Thyroid gland (tissue), 4 donors: ENCODE measurements at regions not wholly inside any gene's neighbourhood (a gene's known extent, or its start where the extent isn't known, plus 50 kb on each side); places are given as distances from the start of the nearest gene placed in this dataset.

Experiments used
- DNase-seq, 2 donors: peaks; one replicate each; pipeline ENCODE4 v3.0.0-alpha.2; 2019
- H3K27ac ChIP-seq, 3 donors: fragments of 200-600 bp; sonication (generic); 1 replicate in 2 of 3; 2 replicates in 1 of 3; pipeline ENCODE4 v1.5.1; 2016 to 2019; ENCODE audit warnings: mild to moderate bottlenecking in 1 of 3, moderate library complexity in 1 of 3
- H3K27me3 ChIP-seq: fragments of 200-600 bp; sonication (generic); one replicate; pipeline ENCODE4 v1.5.1; 2019
- H3K36me3 ChIP-seq, 2 donors: fragments of 200-600 bp; sonication (generic); one replicate each; pipeline ENCODE4 v1.5.1; 2016 to 2019
- H3K4me1 ChIP-seq, 2 donors: fragments of 200-600 bp; sonication (generic); one replicate each; pipeline ENCODE4 v1.5.1; 2017 to 2019
- H3K4me3 ChIP-seq, 3 donors: fragments of 200-600 bp; sonication (generic); replicated peaks in 1 of 3; 1 replicate in 2 of 3; 2 replicates in 1 of 3; pipeline ENCODE4 v1.5.1; 2016; ENCODE audit warnings: mild to moderate bottlenecking in 1 of 3
- H3K9me3 ChIP-seq: fragments of 200-600 bp; sonication (generic); one replicate; pipeline ENCODE4 v1.5.1; 2017
- CTCF ChIP-seq, 6 experiments: fragments of 200-600 bp in 3 of 6; fragments of 450-650 bp in 3 of 6; sonication (generic) in 3 of 6; IDR thresholded peaks; one replicate each; pipeline ENCODE4 v1.5.1; 2016 to 2019; ENCODE audit warnings: antibody characterized with exemption in 6 of 6, mild to moderate bottlenecking in 2 of 6, inconsistent platforms in 1 of 6, moderate library complexity in 1 of 6
- POLR2A ChIP-seq, 2 donors: fragments of 450-650 bp; IDR thresholded peaks; one replicate each; pipeline ENCODE4 v1.6.1; 2017; ENCODE audit warnings: antibody characterized with exemption in 2 of 2, mild to moderate bottlenecking in 2 of 2, moderate library complexity in 1 of 2
- WGBS, 2 donors: methylation state at CpG; one replicate each; pipeline ENCODE4 v1.1.5; 2017; 5-methylcytosine and 5-hydroxymethylcytosine counted together
- intact Hi-C: fragments of 100-400 bp; cut with DNase I; formaldehyde crosslinking; loops from one replicate; pipeline ENCODE4 v1.15.1; 2023

DNA sequence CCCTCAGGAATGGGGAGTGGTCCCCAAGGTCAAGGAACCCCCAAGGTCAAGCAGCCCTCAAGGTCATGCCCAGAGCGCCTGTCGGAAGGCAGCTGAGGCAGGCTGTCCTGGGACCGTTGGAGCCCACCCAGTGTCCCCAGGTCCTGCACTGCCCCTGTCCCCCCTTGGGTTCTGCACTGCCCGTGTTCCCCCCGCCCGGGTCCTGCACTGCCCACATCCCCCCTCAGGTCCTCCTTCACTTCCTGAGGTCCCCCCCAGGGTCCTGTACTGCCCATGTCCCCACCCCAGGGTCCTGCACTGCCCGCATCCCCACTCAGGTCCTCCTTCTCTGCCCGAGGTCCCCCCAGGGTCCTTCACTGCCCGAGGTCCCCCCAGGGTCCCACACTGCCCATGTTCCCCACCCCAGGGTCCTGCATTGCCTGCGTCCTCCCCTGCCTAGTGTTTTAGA lies 1073.0 kb downstream of the BRD1 start:
- Histone ChIP-seq H3K4me1 (no peaks in the 10 kb centered on the region), H3K36me3 (no peaks in the 10 kb centered on the region), H3K27me3 (no peaks in the 10 kb centered on the region), H3K4me3 (no peak overlapping the region), H3K27ac (no peak overlapping the region), H3K9me3 (no peaks in the 10 kb centered on the region)
- 90 to 95% methylated on average over 7 to 10 of the region's 10 CpGs for WGBS, 2 donors
- TF ChIP-seq POLR2A (IDR thresholded peaks at IDR 0.05) (no peak), CTCF (IDR thresholded peaks at IDR 0.05) (no peak)
- intact Hi-C loops, result loop anchor here (5.0 kb wide), 1 partner anchor 48 kb away; no protein-coding TSS in a partner anchor
- DNase-seq, result no peak

GRCh38 chr22:48753752-48754517 lies 1073.7 kb downstream of the BRD1 start:
- 87 to 89% methylated on average over 23 to 24 of the region's 25 CpGs for WGBS, 2 donors
- DNase-seq, result no peak
- no peaks in the 10 kb centered on the region for H3K9me3 ChIP-seq

DNA sequence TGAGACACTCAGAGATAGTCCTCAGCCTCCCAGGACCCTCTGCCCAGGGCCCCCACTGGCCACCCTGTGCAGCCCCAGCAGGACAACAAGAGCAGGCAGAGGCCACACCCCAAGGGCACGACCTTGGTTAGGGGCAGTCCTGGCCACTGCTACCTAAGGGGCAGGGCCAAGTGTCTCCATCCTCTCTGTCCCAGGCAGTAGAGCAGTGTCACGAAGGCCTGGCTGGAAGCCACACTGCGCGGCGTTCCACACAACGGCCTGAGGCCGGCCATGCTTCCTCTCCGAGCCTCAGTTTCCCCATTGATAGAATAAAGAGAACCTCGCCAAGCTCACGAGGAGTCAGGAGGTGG lies 1074.3 kb downstream of the BRD1 start:
- Histone ChIP-seq H3K4me1 (no peaks in the 10 kb centered on the region), H3K36me3 (no peaks in the 10 kb centered on the region), H3K4me3 (no peak overlapping the region), H3K27ac (no peak overlapping the region), H3K9me3 (no peaks in the 10 kb centered on the region), H3K27me3 (no peaks in the 10 kb centered on the region)
- TF ChIP-seq POLR2A (IDR thresholded peaks at IDR 0.05) (no peak), CTCF (IDR thresholded peaks at IDR 0.05) (no peak)
- DNase-seq, result no peak
- intact Hi-C loops, result loop anchor here (5.0 kb wide), 1 partner anchor 49 kb away; no protein-coding TSS in a partner anchor
- WGBS, 2 donors, result 86 to 95% methylated on average over 2 to 9 of the region's 10 CpGs

More at GRCh38 chr22:48753752-48754517, 1073.7 kb downstream of the BRD1 start:
- Histone ChIP-seq H3K36me3 (no peaks in the 10 kb centered on the region), H3K27me3 (no peaks in the 10 kb centered on the region), H3K4me3 (no peak overlapping the region), H3K27ac (no peak overlapping the region), H3K4me1 (no peaks in the 10 kb centered on the region)
- intact Hi-C loops, result loop anchor here (5.0 kb wide), 1 partner anchor 48 kb away; no protein-coding TSS in a partner anchor
- TF ChIP-seq POLR2A (IDR thresholded peaks at IDR 0.05), result no peak
- no peak for TF ChIP-seq CTCF (IDR thresholded peaks at IDR 0.05)

GRCh38 chr22:48752451-48753380 lies 1075.0 kb downstream of the BRD1 start:
- no peaks in the 10 kb centered on the region for H3K27me3 ChIP-seq
- no peak overlapping the region for H3K4me3 ChIP-seq
- H3K4me1 ChIP-seq, result no peaks in the 10 kb centered on the region
- no peak overlapping the region for H3K27ac ChIP-seq
- TF ChIP-seq CTCF (IDR thresholded peaks at IDR 0.05) (no peak), POLR2A (IDR thresholded peaks at IDR 0.05) (no peak)
- H3K9me3 ChIP-seq, result no peaks in the 10 kb centered on the region
- whole genome bisulfite sequencing, 2 donors, result 70 to 83% methylated on average over 8 to 15 of the region's 22 CpGs
- no peak for DNase-seq
- no peaks in the 10 kb centered on the region for H3K36me3 ChIP-seq
- intact Hi-C loops, result loop anchor here (5.0 kb wide), 1 partner anchor 50 kb away; no protein-coding TSS in a partner anchor
